ENCODE measurements at regions not wholly inside any gene's neighbourhood (a gene's known extent, or its start where the extent isn't known, plus 50 kb on each side); places are given as distances from the start of the nearest gene placed in this dataset.
A peak's percentile ranks its signal among the peaks of the same experiment; 100 is the strongest.
"Not testable (repeated sequence)": the region's sequence is repeated elsewhere in the genome, so short reads cannot be mapped to it uniquely, and the experiment has no call there.

DNA sequence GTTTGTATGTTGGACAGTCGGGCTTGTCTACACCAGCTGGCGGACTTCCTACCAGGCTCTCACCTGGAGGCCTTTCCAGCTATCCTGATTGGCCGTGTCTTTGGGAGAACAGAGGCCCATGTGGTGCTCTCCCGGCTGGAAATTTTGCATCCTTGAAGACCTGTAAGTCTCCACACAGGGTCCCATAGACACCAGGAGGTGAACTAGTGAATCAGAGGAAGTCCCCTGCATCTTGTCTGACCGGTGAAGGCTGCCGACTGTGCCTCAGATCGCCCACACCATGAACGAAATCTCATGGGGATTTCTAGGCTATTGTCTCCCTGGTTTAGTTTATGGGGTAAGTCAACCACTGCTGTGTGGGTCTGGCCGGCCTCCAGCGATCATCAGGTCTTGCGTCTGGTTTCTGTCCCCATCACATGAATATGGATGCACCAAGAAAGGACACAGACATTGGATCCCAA lies 108.4 kb upstream of the LYZL2 start:
- Histone ChIP-seq H3K9me3 (no peaks in the 10 kb centered on the region), H3K27me3 (ENCODE audit: low read depth) (no peaks in the 10 kb centered on the region), H3K4me1 (no peaks in the 10 kb centered on the region), H3K4me3 (no peak overlapping the region), H3K36me3 (replicated peaks) (no peaks in the 10 kb centered on the region)
- in situ Hi-C loops (cut with MboI; ENCODE audit: low sequenced_read_pairs), result loop anchor here (25.0 kb wide), 1 partner anchor 1074 kb away; no protein-coding TSS in a partner anchor
- no peak for DNase-seq (ENCODE audit: low spot score in 2 of 2)

- no peak overlapping the region for H3K4me3 ChIP-seq
- H3K27me3 ChIP-seq (ENCODE audit: low read depth), result no peaks in the 10 kb centered on the region
- no peak for DNase-seq (ENCODE audit: low spot score in 2 of 2)
- in situ Hi-C loops (cut with MboI; ENCODE audit: low sequenced_read_pairs), result loop anchor here (25.0 kb wide), 1 partner anchor 1076 kb away; no protein-coding TSS in a partner anchor
- H3K4me1 ChIP-seq, result no peaks in the 10 kb centered on the region
- no peaks in the 10 kb centered on the region for H3K9me3 ChIP-seq
- no peaks in the 10 kb centered on the region for H3K36me3 ChIP-seq (replicated peaks)
These were observed 107.2 kb upstream of the LYZL2 start for GRCh38 chr10:30736685-30737232.

GRCh38 chr10:30734901-30735300 lies 105.3 kb upstream of the LYZL2 start:
- in situ Hi-C loops (cut with MboI; ENCODE audit: low sequenced_read_pairs), result loop anchor here (25.0 kb wide), 1 partner anchor 1077 kb away; no protein-coding TSS in a partner anchor
- Histone ChIP-seq H3K9me3 (no peaks in the 10 kb centered on the region), H3K36me3 (replicated peaks) (no peaks in the 10 kb centered on the region), H3K4me1 (no peaks in the 10 kb centered on the region), H3K4me3 (no peak overlapping the region), H3K27me3 (ENCODE audit: low read depth) (no peaks in the 10 kb centered on the region)
- no peak for DNase-seq (ENCODE audit: low spot score in 2 of 2)

- Histone ChIP-seq H3K9me3 (no peaks in the 10 kb centered on the region), H3K4me3 (no peak overlapping the region), H3K36me3 (replicated peaks) (no peaks in the 10 kb centered on the region), H3K4me1 (no peaks in the 10 kb centered on the region), H3K27me3 (ENCODE audit: low read depth) (no peaks in the 10 kb centered on the region)
- DNase-seq (ENCODE audit: low spot score in 2 of 2), result no peak
- in situ Hi-C loops (cut with MboI; ENCODE audit: low sequenced_read_pairs), result loop anchor here (25.0 kb wide), 1 partner anchor 1080 kb away; no protein-coding TSS in a partner anchor
These were observed 103.1 kb upstream of the LYZL2 start for GRCh38 chr10:30732671-30733070.

DNA sequence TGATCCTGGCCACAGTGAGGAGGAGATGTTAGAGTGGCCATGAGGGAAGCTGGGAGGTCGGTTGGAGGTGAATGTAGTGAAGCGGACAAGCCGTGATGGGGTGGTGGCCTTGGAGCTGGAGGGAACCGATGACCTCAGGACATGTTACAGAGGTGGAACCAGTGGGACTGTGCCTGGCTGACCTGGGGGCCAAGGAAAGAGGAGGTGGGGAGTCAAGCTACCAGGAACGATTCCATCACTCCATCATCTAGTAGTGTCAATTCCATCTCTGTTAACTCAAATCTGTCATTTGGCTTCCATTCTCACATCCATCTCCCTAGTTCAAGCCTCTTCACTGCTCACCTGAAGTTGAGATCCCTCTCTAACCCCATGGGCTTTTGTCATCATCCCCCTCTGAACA lies 102.4 kb upstream of the LYZL2 start:
- no peak for DNase-seq (ENCODE audit: low spot score in 2 of 2)
- H3K4me3 ChIP-seq, result no peak overlapping the region
- no peaks in the 10 kb centered on the region for H3K27me3 ChIP-seq (ENCODE audit: low read depth)
- H3K9me3 ChIP-seq, result no peaks in the 10 kb centered on the region
- no peaks in the 10 kb centered on the region for H3K4me1 ChIP-seq
- in situ Hi-C loops (cut with MboI; ENCODE audit: low sequenced_read_pairs), result loop anchor here (25.0 kb wide), 1 partner anchor 1080 kb away; no protein-coding TSS in a partner anchor
- H3K36me3 ChIP-seq (replicated peaks), result no peaks in the 10 kb centered on the region

- Histone ChIP-seq H3K4me3 (no peak overlapping the region), H3K36me3 (replicated peaks) (no peaks in the 10 kb centered on the region), H3K4me1 (no peaks in the 10 kb centered on the region), H3K27me3 (ENCODE audit: low read depth) (no peaks in the 10 kb centered on the region), H3K9me3 (no peaks in the 10 kb centered on the region)
- in situ Hi-C loops (cut with MboI; ENCODE audit: low sequenced_read_pairs), result loop anchor here (25.0 kb wide), 1 partner anchor 1082 kb away; no protein-coding TSS in a partner anchor
- DNase-seq (ENCODE audit: low spot score in 2 of 2), result no peak
These were observed 100.8 kb upstream of the LYZL2 start for GRCh38 chr10:30730306-30730705.

DNA sequence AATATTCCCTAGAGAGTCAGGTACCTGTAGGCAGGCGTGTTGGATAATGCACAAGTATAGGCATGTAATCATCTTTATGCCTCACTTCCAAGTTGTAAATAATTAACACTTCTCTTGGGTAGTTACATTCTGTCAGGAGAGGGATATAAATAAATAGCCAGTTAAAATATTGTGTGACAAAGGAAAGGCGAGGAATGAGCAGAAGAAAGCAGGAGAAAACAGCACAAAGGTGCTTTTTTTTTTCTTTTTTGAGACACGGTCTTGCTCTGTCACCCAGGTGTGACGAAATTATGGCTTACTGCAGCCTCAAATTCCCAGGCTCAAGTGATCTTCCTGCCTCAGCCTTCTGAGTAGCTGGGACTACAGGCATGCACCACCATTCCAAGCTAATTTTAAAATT lies 99.2 kb upstream of the LYZL2 start:
- H3K27me3 ChIP-seq (ENCODE audit: low read depth), result no peaks in the 10 kb centered on the region
- in situ Hi-C loops (cut with MboI; ENCODE audit: low sequenced_read_pairs), result loop anchor here (25.0 kb wide), 1 partner anchor 1084 kb away; no protein-coding TSS in a partner anchor
- no peaks in the 10 kb centered on the region for H3K9me3 ChIP-seq
- H3K4me1 ChIP-seq, result no peaks in the 10 kb centered on the region
- no peaks in the 10 kb centered on the region for H3K36me3 ChIP-seq (replicated peaks)
- no peak for DNase-seq (ENCODE audit: low spot score in 2 of 2)
- no peak overlapping the region for H3K4me3 ChIP-seq

DNA sequence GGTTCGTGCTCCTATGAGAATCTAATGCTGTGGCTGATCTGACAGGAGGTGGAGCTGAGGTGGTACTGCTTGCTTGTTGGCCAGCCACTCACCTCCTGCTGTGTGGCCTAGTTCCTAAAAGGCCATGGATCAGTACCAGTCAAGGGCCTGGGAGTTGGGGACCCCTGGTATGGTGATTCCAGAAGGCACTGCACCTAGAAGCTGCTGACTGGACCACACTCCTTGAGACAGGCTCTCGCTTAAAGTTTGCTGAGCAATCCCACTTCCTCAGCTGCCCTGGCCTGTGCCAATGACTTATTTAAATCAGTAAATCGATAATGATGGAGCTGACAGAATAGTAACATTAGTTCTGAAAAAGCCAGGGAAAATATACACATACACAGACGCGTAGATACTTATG lies 98.6 kb upstream of the LYZL2 start:
- no peak for DNase-seq (ENCODE audit: low spot score in 2 of 2)
- H3K9me3 ChIP-seq, result no peaks in the 10 kb centered on the region
- no peaks in the 10 kb centered on the region for H3K4me1 ChIP-seq
- H3K36me3 ChIP-seq (replicated peaks), result no peaks in the 10 kb centered on the region
- in situ Hi-C loops (cut with MboI; ENCODE audit: low sequenced_read_pairs), result loop anchor here (25.0 kb wide), 1 partner anchor 1084 kb away; no protein-coding TSS in a partner anchor
- H3K4me3 ChIP-seq, result no peak overlapping the region
- no peaks in the 10 kb centered on the region for H3K27me3 ChIP-seq (ENCODE audit: low read depth)

GRCh38 chr10:30727524-30727923 lies 98.0 kb upstream of the LYZL2 start:
- Histone ChIP-seq H3K36me3 (replicated peaks) (no peaks in the 10 kb centered on the region), H3K4me3 (no peak overlapping the region), H3K9me3 (no peaks in the 10 kb centered on the region), H3K27me3 (ENCODE audit: low read depth) (no peaks in the 10 kb centered on the region), H3K4me1 (peaks cover 4% of the 10 kb centered on the region)
- DNase-seq (ENCODE audit: low spot score in 2 of 2), result no peak
- in situ Hi-C loops (cut with MboI; ENCODE audit: low sequenced_read_pairs), result loop anchor here (25.0 kb wide), 1 partner anchor 1085 kb away; no protein-coding TSS in a partner anchor

DNA sequence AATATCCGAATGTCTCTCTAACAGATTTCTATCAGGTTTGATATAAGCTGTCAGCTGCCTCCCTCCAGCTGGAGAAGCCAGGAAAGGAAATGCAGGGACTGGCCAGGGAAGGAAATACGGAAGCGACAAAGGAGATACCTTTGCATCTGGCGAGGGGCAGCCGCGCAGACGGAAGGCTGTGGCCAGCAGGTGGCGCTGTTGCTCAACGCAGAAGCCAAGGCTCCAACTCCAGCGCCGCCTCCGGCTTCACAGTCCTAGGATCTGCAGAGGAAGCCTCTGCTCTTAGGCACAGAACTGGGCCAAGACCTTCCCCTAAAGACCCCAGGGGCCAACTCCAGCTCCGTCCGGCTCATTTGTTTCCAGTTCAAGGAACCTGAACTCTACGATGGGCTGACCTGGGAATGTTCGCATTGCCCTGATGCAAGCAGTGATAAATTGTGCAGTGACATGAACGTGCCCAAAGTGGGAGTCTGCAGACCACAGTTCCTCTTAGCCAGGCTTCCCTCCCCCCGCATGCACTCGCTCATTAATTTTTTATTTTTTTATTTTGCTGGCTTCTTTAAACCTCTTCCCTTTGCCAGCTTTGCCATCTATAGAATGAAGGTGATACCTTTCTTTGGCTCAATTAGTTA lies 97.3 kb upstream of the LYZL2 start:
- H3K9me3 ChIP-seq; H3K27me3 ChIP-seq (ENCODE audit: low read depth); H3K4me3 ChIP-seq; H3K36me3 ChIP-seq (replicated peaks); H3K4me1 ChIP-seq: not testable (repeated sequence)
- in situ Hi-C loops (cut with MboI; ENCODE audit: low sequenced_read_pairs), result loop anchor here (25.0 kb wide), 1 partner anchor 1085 kb away; no protein-coding TSS in a partner anchor
- peak; percentile 30 to 87 for DNase-seq (ENCODE audit: low spot score in 2 of 2)

- Histone ChIP-seq H3K27me3 (ENCODE audit: low read depth) (no peaks in the 10 kb centered on the region), H3K4me3 (no peak overlapping the region), H3K9me3 (no peaks in the 10 kb centered on the region), H3K4me1 (peaks cover 7% of the 10 kb centered on the region), H3K36me3 (replicated peaks) (no peaks in the 10 kb centered on the region)
- DNase-seq (ENCODE audit: low spot score in 2 of 2), result no peak
- in situ Hi-C loops (cut with MboI; ENCODE audit: low sequenced_read_pairs), result loop anchor here (25.0 kb wide), 1 partner anchor 1087 kb away; no protein-coding TSS in a partner anchor
These were observed 96.1 kb upstream of the LYZL2 start for GRCh38 chr10:30725661-30726060.

- H3K4me1 ChIP-seq, result peaks cover 7% of the 10 kb centered on the region
These were observed 94.7 kb upstream of the LYZL2 start for GRCh38 chr10:30724296-30724695.

GRCh38 chr10:30722956-30723620 lies 93.5 kb upstream of the LYZL2 start:
- in situ Hi-C loops (cut with MboI; ENCODE audit: low sequenced_read_pairs), result no loop called here
- no peaks in the 10 kb centered on the region for H3K9me3 ChIP-seq
- H3K4me1 ChIP-seq, result peaks cover 7% of the 10 kb centered on the region
- no peak overlapping the region for H3K4me3 ChIP-seq
- peak; percentile 19 to 73 for DNase-seq (ENCODE audit: low spot score in 2 of 2)
- H3K27me3 ChIP-seq (ENCODE audit: low read depth), result no peaks in the 10 kb centered on the region
- no peaks in the 10 kb centered on the region for H3K36me3 ChIP-seq (replicated peaks)

More at GRCh38 chr10:30724296-30724695, 94.7 kb upstream of the LYZL2 start:
- no peaks in the 10 kb centered on the region for H3K27me3 ChIP-seq (ENCODE audit: low read depth)
- no peak overlapping the region for H3K4me3 ChIP-seq
- DNase-seq (ENCODE audit: low spot score in 2 of 2), result no peak
- H3K9me3 ChIP-seq, result no peaks in the 10 kb centered on the region
- in situ Hi-C loops (cut with MboI; ENCODE audit: low sequenced_read_pairs), result no loop called here
- H3K36me3 ChIP-seq (replicated peaks), result no peaks in the 10 kb centered on the region

DNA sequence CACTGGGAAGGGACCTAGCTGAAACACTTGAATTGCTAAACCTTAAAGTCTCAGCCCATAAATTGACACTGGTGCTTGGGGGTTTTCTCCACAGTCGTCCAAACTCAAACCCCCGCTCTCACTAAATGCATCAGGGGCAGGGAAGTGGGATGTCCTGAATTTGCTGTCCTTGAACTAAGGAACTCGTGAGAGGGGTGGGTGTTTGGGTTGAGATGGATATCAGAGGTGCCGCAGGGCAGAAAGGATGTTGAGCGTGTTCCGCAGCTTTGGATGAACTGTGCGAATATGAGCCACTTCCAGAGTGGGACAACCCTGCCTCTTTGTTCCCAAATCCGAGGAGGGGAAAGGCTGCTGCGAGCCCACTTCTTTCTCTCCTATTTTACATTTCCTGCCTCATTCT lies 90.3 kb upstream of the LYZL2 start:
- in situ Hi-C loops (cut with MboI; ENCODE audit: low sequenced_read_pairs), result no loop called here
- H3K4me3 ChIP-seq, result no peak overlapping the region
- H3K9me3 ChIP-seq, result no peaks in the 10 kb centered on the region
- H3K36me3 ChIP-seq (replicated peaks), result no peaks in the 10 kb centered on the region
- DNase-seq (ENCODE audit: low spot score in 2 of 2), result no peak
- H3K27me3 ChIP-seq (ENCODE audit: low read depth), result no peaks in the 10 kb centered on the region
- peaks cover 7% of the 10 kb centered on the region for H3K4me1 ChIP-seq
